ENCODE measurements at regions not wholly inside any gene's neighbourhood (a gene's known extent, or its start where the extent isn't known, plus 50 kb on each side); places are given as distances from the start of the nearest gene placed in this dataset.

- no peak for TF ChIP-seq CTCF (IDR thresholded peaks at IDR 0.05)
- TF ChIP-seq EZH2 (IDR thresholded peaks at IDR 0.05; ENCODE audit: borderline replicate concordance, insufficient read depth, low read depth, low read length, poor library complexity, severe bottlenecking), result no peak
Measured at GRCh38 chr12:74285773-74286172, 251.9 kb upstream of the ATXN7L3B start.

Measured in B cell (primary cell).